ENCODE measurements at regions not wholly inside any gene's neighbourhood (a gene's known extent, or its start where the extent isn't known, plus 50 kb on each side); places are given as distances from the start of the nearest gene placed in this dataset.

DNA sequence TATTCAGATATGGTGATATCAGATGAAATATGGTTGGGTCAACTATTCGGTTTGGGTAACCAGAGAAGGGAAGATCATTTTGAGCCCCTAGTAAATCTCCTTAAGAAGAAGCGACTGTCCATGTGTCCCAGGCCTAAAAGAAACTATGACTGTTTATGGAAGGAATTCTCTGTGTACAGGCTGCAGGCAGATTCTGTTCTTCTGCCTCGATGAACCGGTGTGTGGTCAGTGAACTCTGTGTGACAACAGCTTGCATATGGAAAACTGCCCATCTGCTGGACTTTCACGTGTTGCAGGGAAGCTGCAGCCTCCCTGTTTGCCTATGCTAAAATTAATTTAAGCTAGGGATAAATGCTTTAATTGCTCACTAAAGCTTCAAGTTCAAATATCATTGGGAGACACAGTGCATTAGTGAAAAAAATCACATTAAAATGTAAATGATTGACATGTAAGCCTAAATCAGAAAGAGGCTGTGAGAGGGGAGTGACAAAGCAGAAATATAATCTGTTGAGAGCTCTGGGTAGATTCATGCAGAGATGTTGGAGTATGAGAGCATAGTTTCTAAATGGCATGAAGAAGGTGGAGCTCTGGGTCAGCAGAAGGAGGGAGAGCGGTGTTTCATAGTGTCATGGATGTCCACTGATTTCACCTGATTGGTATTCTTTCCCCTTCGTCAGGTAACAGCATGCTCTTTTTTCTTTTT is 65.4 kb upstream of the PFN2 start:
- TF ChIP-seq, protein P1, sequence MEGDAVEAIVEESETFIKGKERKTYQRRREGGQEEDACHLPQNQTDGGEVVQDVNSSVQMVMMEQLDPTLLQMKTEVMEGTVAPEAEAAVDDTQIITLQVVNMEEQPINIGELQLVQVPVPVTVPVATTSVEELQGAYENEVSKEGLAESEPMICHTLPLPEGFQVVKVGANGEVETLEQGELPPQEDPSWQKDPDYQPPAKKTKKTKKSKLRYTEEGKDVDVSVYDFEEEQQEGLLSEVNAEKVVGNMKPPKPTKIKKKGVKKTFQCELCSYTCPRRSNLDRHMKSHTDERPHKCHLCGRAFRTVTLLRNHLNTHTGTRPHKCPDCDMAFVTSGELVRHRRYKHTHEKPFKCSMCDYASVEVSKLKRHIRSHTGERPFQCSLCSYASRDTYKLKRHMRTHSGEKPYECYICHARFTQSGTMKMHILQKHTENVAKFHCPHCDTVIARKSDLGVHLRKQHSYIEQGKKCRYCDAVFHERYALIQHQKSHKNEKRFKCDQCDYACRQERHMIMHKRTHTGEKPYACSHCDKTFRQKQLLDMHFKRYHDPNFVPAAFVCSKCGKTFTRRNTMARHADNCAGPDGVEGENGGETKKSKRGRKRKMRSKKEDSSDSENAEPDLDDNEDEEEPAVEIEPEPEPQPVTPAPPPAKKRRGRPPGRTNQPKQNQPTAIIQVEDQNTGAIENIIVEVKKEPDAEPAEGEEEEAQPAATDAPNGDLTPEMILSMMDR (IDR thresholded peaks at IDR 0.05) = no peak
- TF ChIP-seq POLR2AphosphoS5 (IDR thresholded peaks at IDR 0.05; ENCODE audit: insufficient read depth in 1 of 2, low read depth in 1 of 2) = no peak
- TF ChIP-seq POLR2A (IDR thresholded peaks at IDR 0.05) = no peak
